A673 (cell line): ENCODE measurements at regions not wholly inside any gene's neighbourhood (a gene's known extent, or its start where the extent isn't known, plus 50 kb on each side); places are given as distances from the start of the nearest gene placed in this dataset.

ENCODE experiments used
- BruUV-seq: library from RNA; stranded (reverse); fragments of 400-500 nt; replicated peaks from 2 replicates; lab custom pipeline; 2021; lab: Mats Ljungman, UMichigan
- CTCF ChIA-PET: fragments of 300-600 bp; sonication (Branson Sonifier 250); formaldehyde crosslinking; loops from one replicate; lab custom pipeline; 2022; ENCODE audit warnings: antibody characterized with exemption; lab: Charles Lee
- POLR2A ChIA-PET: fragments of 300-600 bp; sonication (Branson Sonifier 250); formaldehyde crosslinking; loops from one replicate; lab custom pipeline; 2022; ENCODE audit warnings: antibody characterized with exemption; ENCODE audit not compliant: low non-redundant PET; lab: Charles Lee
- DNase-seq: peaks from one replicate; pipeline ENCODE4 v3.0.0-alpha.2; 2015; ENCODE audit warnings: low spot score
- H3K27ac ChIP-seq: fragments of 200-600 bp; sonication (generic); 2 replicates; pipeline ENCODE4 v1.5.1; 2016; ENCODE audit warnings: mixed run types, low read depth, mild to moderate bottlenecking, mixed read lengths, antibody characterized with exemption, low read length; ENCODE audit not compliant: poor library complexity, severe bottlenecking
- H3K27me3 ChIP-seq: fragments of 200-600 bp; sonication (generic); replicated peaks from 2 replicates; pipeline ENCODE4 v1.6.1; 2017; ENCODE audit warnings: mixed run types, low read depth, mild to moderate bottlenecking, mixed read lengths, antibody characterized with exemption, low read length; ENCODE audit not compliant: insufficient read depth, poor library complexity
- H3K36me3 ChIP-seq: fragments of 200-600 bp; sonication (generic); 2 replicates; pipeline ENCODE4 v1.6.1; 2016; ENCODE audit warnings: mixed run types, mild to moderate bottlenecking, mixed read lengths, antibody characterized with exemption, low read length; ENCODE audit not compliant: insufficient read depth, poor library complexity, severe bottlenecking
- H3K4me1 ChIP-seq: fragments of 200-600 bp; sonication (generic); 2 replicates; pipeline ENCODE4 v1.6.1; 2017; ENCODE audit warnings: mixed run types, mild to moderate bottlenecking, mixed read lengths, antibody characterized with exemption, low read length; ENCODE audit not compliant: insufficient read depth, poor library complexity, severe bottlenecking
- H3K4me3 ChIP-seq: fragments of 200-600 bp; sonication (generic); 2 replicates; pipeline ENCODE4 v1.5.1; 2016; ENCODE audit warnings: low read depth, mixed run types, mild to moderate bottlenecking, mixed read lengths, low read length; ENCODE audit not compliant: poor library complexity, severe bottlenecking
- H3K9me3 ChIP-seq: fragments of 200-600 bp; sonication (generic); 2 replicates; pipeline ENCODE4 v1.6.1; 2016; ENCODE audit warnings: mixed run types, low read depth, mild to moderate bottlenecking, mixed read lengths, antibody characterized with exemption, low read length; ENCODE audit not compliant: poor library complexity, severe bottlenecking
- CTCF ChIP-seq: fragments of 300-800, 200-600 bp; sonication (generic); conservative IDR thresholded peaks from 2 replicates; pipeline ENCODE4 v1.5.1; 2017; ENCODE audit warnings: low read depth, mild to moderate bottlenecking, antibody characterized with exemption, low read length, moderate library complexity, mixed read lengths
- EZH2 ChIP-seq: fragments of 200-600 bp; sonication (generic); IDR thresholded peaks from 2 replicates; pipeline ENCODE4 v1.6.1; 2017; ENCODE audit warnings: borderline replicate concordance, low read depth, mild to moderate bottlenecking, mixed read lengths, antibody characterized with exemption, low read length; ENCODE audit not compliant: poor library complexity, severe bottlenecking
- intact Hi-C: fragments of 100-400 bp; cut with micrococcal nuclease; formaldehyde crosslinking; loops from one replicate; pipeline ENCODE4 v1.10.0; 2022; ENCODE audit not compliant: unreplicated experiment

GRCh38 chr14:73778736-73779135 lies 64.6 kb upstream of the PNMA1 start:
- CTCF ChIA-PET = no interaction called here
- no peak for DNase-seq
- intact Hi-C loops = no loop called here
- Histone ChIP-seq H3K27me3 (no peaks in the 10 kb centered on the region), H3K36me3 (no peaks in the 10 kb centered on the region), H3K9me3 (no peaks in the 10 kb centered on the region), H3K27ac (no peak overlapping the region), H3K4me3 (no peak overlapping the region), H3K4me1 (peaks cover 4% of the 10 kb centered on the region)
- TF ChIP-seq EZH2 (no peak), CTCF (no peak)
- POLR2A ChIA-PET = no interaction called here
- BruUV-seq = no TSS peak

GRCh38 chr14:73777420-73777819 lies 63.2 kb upstream of the PNMA1 start:
- POLR2A ChIA-PET = interaction anchor here (0.6 kb wide), 1 partner anchor 74 kb away, joined by 4 read pairs; the partner anchor contains the start of gene PTGR2
- CTCF ChIA-PET = no interaction called here
- no peak overlapping the region for H3K4me3 ChIP-seq
- no peak overlapping the region for H3K27ac ChIP-seq
- no peak for DNase-seq
- no peaks in the 10 kb centered on the region for H3K9me3 ChIP-seq
- intact Hi-C loops = no loop called here
- H3K27me3 ChIP-seq = no peaks in the 10 kb centered on the region
- no peak for TF ChIP-seq CTCF
- H3K4me1 ChIP-seq = peaks cover under 1% of the 10 kb centered on the region
- H3K36me3 ChIP-seq = no peaks in the 10 kb centered on the region
- no TSS peak for BruUV-seq

GRCh38 chr14:73776194-73776537 lies 62.0 kb upstream of the PNMA1 start:
- no peaks in the 10 kb centered on the region for H3K36me3 ChIP-seq
- DNase-seq = no peak
- no peak for TF ChIP-seq CTCF
- TF ChIP-seq EZH2 = no peak
- no peaks in the 10 kb centered on the region for H3K9me3 ChIP-seq
- peaks cover 12% of the 10 kb centered on the region for H3K4me1 ChIP-seq
- no peak overlapping the region for H3K4me3 ChIP-seq
- H3K27me3 ChIP-seq = no peaks in the 10 kb centered on the region
- CTCF ChIA-PET = interaction anchor here (0.6 kb wide), 1 partner anchor 176 kb away, joined by 4 read pairs; no protein-coding TSS in a partner anchor
- POLR2A ChIA-PET = interaction anchor here (0.6 to 0.8 kb wide), 2 partner anchors 9 to 10 kb away, joined by 10 to 13 read pairs; no protein-coding TSS in a partner anchor
- H3K27ac ChIP-seq = no peak overlapping the region
- intact Hi-C loops = no loop called here
- BruUV-seq = no TSS peak
